NCI-H510A (cell line): ENCODE measurements at regions not wholly inside any gene's neighbourhood (a gene's known extent, or its start where the extent isn't known, plus 50 kb on each side); places are given as distances from the start of the nearest gene placed in this dataset.
"Not testable (repeated sequence)": the region's sequence is repeated elsewhere in the genome, so short reads cannot be mapped to it uniquely, and the experiment has no call there.

Experiments
- DNase-seq: peaks from one replicate; lab custom pipeline; 2025; lab: John Stamatoyannopoulos, UW

GRCh38 chr2:182595650-182596049 is 120.4 kb upstream of the DNAJC10 start:
- no peak for DNase-seq

- DNase-seq, result no peak
These were observed 118.3 kb upstream of the DNAJC10 start for GRCh38 chr2:182597570-182598295.

GRCh38 chr2:182598626-182599025 is 117.4 kb upstream of the DNAJC10 start:
- DNase-seq, result no peak

- no peak for DNase-seq
These were observed 110.9 kb upstream of the DNAJC10 start for GRCh38 chr2:182605166-182605565.

GRCh38 chr2:182606728-182607681 is 109.1 kb upstream of the DNAJC10 start:
- DNase-seq, result no peak

- no peak for DNase-seq
These were observed 107.7 kb upstream of the DNAJC10 start for GRCh38 chr2:182608181-182608845.

- DNase-seq, result not testable (repeated sequence)
These were observed 107.1 kb upstream of the DNAJC10 start for GRCh38 chr2:182609005-182609404.

GRCh38 chr2:182610231-182610630 is 105.8 kb upstream of the DNAJC10 start:
- DNase-seq, result no peak

- DNase-seq, result no peak
These were observed 105.0 kb upstream of the DNAJC10 start for GRCh38 chr2:182611009-182611408.

GRCh38 chr2:182615036-182615435 is 101.0 kb upstream of the DNAJC10 start:
- no peak for DNase-seq

- DNase-seq, result no peak
These were observed 99.3 kb upstream of the DNAJC10 start for GRCh38 chr2:182616471-182617393.

- no peak for DNase-seq
These were observed 97.4 kb upstream of the DNAJC10 start for GRCh38 chr2:182618672-182619079.

GRCh38 chr2:182619276-182619675 is 96.8 kb upstream of the DNAJC10 start:
- no peak for DNase-seq

- DNase-seq, result no peak
These were observed 94.9 kb upstream of the DNAJC10 start for GRCh38 chr2:182621191-182621590.

GRCh38 chr2:182621810-182622209 is 94.2 kb upstream of the DNAJC10 start:
- no peak for DNase-seq

GRCh38 chr2:182622231-182622630 is 93.8 kb upstream of the DNAJC10 start:
- DNase-seq, result no peak

GRCh38 chr2:182625814-182626213 is 90.2 kb upstream of the DNAJC10 start:
- DNase-seq, result peak; percentile 95

- no peak for DNase-seq
These were observed 87.1 kb upstream of the DNAJC10 start for GRCh38 chr2:182628916-182629315.

- no peak for DNase-seq
These were observed 85.8 kb upstream of the DNAJC10 start for GRCh38 chr2:182630207-182630606.

- DNase-seq, result no peak
These were observed 84.8 kb upstream of the DNAJC10 start for GRCh38 chr2:182631299-182631698.

GRCh38 chr2:182634386-182634785 is 81.7 kb upstream of the DNAJC10 start:
- no peak for DNase-seq
